NCI-H2081 (cell line): ENCODE measurements at regions not wholly inside any gene's neighbourhood (a gene's known extent, or its start where the extent isn't known, plus 50 kb on each side); places are given as distances from the start of the nearest gene placed in this dataset.
A peak's percentile ranks its signal among the peaks of the same experiment; 100 is the strongest.

Source experiments
- DNase-seq, 2 experiments: peaks; one replicate each; lab custom pipeline; 2025; lab: John Stamatoyannopoulos, UW

DNA sequence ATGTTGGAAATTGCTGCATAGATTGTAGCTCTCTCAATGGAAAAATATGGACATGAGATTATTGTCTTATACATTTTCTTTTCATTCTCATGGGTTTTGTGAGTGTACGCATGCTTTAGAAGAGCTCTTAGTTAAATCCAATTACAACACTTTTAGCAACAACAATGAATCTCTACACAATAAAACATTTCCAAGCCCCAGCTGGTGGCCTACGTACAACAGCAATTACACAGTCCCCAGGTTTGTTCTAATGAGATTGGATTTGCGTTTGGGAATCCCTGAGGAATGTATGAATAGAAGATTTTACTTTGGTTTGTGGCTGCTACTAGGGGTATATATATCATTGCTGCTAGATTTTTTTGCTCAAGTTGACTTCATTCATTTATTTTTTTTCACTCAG is 98.6 kb downstream of the FHDC1 start:
- no peak for DNase-seq

DNA sequence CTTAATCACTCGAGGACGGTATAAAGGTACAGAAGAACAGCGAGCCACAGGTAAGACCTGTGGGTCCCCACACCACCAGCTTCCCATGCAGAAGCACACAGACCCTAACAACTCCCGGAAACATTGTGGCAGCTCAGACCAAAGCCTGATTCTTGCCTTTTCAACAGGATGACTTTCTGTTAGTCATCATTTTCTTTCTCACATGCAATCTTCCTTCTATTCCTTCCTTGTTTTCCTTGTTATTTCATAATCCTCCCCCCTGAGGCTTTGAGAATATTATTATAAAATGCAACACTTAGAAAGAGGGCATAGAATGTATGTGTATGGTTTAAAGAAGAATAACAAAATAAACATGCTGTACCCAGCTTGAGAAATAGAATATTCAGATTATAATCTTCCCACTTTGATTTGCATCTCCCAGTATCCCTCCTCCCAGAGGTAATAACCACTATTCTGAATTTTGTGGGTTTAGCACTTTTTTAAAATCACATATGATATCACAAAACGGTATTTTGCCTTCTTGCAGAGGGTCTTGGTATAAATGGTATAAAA is 100.9 kb downstream of the FHDC1 start:
- no peak for DNase-seq

DNA sequence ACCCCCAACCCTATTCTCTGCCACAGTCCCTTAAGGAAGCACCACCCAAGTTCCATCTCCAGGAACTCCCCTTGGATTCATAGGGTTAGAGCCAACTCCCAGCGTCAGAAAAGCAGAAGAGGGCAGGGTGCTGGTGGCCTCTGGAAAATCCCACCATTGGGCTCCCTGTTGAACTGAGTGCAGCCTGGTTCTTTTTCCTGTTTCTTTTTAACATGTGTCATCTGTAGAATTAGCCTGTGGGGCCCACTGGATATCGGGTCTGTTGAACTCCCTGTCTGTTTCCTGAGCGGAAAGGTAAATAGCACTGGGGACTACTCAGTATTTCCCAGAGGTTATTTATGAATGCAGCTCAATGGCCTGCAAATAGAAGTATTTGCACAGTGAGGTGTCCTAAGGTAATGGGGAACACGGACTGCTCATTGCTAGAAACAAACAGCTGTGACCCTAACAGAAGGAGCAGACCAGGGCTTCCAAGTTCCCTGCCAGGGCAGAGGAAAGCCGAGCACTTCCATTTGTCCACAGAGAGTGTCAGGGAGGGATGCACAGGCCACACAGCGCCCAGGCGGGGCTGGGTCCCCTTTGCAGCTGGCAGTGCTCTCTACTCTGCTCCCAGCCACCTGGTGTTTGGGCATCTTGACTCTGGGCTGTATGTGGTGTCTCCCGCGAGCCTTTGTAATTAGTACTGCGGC is 102.6 kb downstream of the FHDC1 start:
- DNase-seq, result peak; percentile 33 to 84

DNA sequence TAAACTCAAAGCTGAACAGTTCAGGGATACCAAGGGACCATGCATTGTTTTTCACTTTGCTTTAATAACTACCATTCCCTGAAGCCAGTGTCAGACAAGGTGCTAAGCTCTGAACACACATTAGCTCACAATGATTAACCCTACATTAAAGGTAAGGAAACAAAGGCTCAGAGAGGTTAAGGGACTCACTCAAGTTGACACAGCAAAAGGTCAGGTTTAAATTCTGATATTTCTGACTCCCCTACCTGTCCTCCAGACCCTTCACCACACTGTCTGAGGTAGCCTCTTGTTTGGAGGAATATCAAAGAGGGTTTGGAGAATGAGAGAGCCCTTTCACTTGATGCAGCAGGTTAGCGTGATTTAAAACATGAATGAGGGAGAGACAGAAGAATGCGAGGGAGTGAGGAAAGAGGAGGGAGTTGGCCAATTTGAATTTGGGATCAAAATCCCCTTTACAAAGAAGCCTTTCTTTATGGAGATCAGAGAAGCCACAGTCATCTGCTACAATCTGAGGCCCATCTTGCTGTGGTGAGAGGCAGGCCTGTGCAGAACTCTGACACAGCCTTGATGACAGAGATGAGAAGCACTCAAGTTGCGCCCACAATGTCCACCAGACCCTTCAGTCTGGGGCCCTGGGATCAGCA is 103.5 kb downstream of the FHDC1 start:
- DNase-seq, result no peak

- no peak for DNase-seq
These were observed 104.6 kb downstream of the FHDC1 start for GRCh38 chr4:153040677-153041076.

- no peak for DNase-seq
These were observed 107.9 kb downstream of the FHDC1 start for GRCh38 chr4:153044036-153044435.

DNA sequence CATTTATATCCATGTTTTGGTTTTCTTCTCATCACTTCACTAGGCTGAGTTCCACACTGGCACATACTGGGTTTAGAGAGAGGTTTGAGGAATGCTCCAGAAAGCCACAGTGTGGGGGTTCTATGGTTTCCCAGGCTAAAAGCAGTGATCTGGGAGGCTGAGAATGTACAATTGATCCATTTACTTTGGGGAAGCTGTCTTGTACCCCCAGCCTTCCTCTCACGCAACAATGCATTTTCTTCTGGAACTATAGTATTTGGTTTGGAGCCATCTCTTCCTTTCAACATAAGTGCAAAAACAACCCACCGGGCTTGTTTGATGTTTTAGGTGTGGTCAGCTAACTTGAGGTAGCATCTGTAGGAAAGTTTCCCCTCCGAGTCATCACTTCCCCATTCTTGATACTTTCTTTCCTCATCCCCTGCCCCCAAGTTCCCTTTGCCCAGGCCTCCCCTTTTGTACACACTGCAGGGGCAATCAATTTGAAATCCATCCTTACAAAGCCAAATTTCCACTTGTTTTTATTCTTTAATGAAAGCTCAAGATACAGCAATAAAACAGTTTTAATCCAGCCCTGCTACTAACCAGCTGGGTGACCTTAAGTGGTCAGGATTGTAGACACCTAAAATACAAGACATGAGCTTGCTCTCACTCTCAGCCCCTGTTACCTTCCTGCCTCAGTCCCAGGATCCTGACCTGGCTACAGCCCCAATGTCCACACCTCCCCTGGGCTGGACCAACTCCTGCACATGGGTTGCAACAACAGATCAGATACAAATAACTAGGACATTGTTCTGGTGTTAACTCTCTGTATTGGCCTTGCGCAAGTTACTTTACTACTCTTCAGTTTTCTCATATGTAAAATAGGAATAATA is 109.2 kb downstream of the FHDC1 start:
- no peak for DNase-seq

DNA sequence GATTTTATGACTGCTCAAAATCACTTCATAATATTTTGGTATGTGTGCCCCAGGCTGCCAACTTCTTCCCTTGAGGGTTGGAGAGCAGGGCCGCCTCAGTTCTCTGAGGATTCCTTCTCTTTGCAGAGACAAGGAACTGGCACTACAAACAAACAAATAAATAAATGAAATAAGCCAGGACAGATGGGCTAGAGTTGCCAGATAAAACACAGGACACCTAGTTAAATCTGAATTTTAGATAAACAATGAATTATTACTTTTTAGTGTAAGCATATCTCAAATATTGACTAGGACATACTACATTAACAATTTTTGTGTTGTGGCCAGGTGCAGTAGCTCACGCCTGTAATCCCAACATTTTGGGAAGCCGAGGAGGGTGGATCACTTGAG is 122.5 kb downstream of the FHDC1 start:
- no peak for DNase-seq

DNA sequence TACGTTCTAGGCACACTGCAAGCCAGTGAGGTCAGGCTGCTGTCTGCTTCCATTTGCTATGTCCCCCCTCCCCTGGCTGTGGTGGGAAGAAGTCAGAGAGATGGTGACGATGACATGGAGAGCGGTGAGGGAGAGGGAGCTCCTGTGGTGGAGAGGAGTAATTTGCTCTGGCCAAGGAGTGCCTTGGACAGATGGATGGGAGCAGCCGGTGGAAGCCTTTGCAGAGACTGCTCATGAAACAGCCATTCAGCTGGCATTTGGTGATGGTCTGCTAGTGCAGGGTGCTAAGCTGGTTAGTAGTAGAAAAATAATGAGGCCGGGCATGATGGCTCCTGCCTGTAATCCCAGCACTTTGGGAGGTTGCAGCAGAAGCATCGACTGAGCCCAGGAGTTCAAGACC is 124.1 kb downstream of the FHDC1 start:
- DNase-seq, result no peak

DNA sequence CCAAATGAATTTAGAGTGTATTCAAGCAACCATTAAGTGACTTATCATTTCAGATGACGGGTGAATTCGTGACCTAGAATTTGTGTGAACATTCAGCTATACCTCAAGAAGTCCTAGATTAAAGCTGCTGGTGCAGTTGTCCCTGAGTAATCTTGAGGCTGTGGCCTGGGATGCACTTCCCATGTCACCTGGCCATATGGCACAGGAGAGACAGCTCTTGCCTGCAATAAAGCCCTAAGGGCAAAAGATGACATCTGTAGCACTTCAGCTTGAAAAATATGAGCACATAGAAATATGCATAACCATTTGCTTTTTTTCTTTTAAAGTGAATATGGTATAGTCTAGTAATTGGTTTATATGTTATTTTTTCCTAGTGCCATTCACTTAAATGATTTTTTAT is 125.8 kb downstream of the FHDC1 start:
- no peak for DNase-seq

DNA sequence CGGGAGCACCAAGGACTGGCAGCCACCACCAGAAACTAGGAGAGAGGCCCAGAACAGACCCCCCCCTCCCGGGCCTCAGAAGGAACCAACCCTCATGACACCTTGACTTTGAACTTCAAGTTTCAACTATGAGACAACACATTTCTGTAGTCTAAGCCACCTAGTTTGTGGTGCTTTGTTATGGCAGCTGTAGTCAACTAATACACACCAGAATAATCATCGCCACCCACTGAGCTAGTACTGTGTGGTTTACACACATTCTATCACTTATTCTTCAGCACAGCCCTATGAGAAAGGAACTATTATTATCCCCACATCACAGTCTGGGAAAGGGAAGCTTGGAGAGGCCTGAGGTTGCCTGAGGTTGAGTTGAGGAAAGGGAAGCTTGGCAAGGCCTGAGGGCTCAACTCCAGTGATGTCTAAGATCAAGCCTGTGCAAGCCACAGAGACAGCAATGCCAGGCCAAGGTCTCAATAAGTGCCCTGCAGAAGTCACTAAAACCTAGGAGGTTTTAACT is 126.6 kb downstream of the FHDC1 start:
- no peak for DNase-seq

DNA sequence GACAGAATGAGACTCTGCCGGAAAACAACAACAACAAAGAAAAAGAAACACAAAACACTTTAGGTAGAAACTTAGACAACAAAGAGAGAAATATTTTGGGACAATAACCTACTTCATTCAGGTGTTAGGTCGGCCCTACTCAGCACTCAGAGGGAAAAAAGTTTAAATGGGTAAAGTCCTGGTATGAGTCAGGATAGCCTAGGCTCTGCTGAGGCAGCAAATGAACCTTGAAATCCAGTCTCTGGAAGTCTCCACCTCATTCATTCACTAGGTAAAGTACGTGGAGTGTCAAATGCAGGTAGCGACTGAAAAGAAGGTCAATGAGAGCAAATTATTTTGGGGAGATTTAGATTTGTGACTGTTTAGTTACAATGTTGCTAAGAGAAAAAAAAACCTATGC is 127.4 kb downstream of the FHDC1 start:
- no peak for DNase-seq

- DNase-seq, result no peak
These were observed 128.4 kb downstream of the FHDC1 start for GRCh38 chr4:153064571-153064970.

DNA sequence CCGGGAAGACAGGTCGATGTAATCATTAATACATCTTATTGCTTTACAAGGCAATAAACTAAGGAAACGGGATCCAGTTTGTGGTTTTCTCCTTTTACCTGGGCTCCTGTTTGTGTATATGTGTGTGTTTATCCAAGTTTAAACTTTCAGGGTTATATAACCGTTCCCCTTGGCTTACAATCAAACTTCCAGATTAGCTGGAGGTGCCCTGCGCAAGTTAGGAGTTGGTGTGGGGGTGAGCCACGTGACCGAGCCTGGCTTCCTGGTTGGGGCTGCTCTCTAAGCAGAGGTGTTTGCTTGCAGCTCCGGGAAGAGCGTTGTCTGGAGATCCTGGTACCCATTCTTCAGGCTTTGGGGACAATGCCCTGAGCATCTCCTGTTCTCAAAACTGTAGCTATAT is 129.2 kb downstream of the FHDC1 start:
- no peak for DNase-seq

DNA sequence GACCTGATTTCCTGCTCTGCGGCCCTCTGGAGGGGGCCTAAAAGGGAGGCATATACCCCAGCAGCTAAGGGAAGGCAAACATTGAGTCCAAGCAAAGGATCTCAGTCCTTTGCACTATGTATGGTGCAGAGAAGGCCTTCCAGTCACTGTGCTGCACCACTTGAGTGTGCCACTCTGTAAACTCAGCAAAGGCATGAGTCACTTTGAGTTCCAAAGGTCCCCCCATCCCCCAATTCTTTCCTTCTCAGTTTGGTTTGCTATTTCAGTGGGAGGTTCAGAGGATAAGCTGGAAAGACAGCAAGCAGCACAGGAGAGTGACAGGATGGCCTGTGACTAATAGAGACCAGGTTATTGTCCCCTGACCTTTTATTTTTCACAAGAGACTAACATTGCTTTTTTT is 131.3 kb downstream of the FHDC1 start:
- no peak for DNase-seq

DNA sequence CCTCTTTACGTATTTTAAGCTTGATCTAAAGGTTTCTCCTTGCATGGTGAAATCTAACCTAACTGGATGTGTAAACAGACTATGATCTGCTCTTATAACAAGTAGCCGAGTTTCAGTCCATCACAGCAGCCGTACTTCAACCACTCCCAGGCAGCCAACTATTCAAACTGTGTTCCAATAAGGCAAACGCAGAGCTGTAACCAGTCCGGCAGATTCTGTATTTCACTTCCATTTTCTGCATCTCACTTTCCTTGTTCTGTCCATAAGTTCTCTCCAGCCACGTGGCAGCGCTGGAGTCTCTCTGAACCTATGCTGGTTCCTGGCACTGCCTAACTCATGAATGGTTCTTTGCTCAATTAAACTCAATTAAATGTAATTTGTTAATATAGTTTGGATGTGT is 132.6 kb downstream of the FHDC1 start:
- no peak for DNase-seq

DNA sequence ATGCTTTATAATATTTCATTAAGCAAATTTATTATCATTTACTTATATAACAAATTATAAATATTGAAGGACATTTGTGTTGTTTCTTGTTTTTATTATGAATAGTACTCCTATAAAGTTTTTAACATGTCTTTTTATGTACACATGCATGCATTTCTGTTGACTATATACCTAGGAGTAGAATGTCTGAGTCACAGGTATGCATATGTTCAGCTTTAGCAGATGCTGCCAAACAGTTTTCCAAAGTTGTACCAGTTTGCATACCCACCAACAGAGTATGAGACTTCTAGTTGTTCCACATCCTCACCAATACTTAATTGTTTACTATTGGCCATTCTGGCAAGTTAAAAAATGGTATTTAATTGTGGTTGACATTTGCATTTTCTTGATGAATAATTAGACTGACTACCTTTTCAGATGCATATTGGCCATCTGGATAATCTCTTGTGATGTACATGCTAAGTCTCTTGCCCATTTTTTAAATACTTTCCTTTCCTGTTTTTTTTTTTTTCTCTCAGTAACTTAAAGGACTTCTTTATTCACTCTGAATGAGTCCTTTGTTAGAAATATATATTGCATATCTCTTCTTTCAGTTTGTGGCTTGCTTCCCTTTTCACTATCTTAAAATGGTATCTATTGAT is 132.2 kb upstream of the TRIM2 start:
- DNase-seq, result no peak

- no peak for DNase-seq
These were observed 131.6 kb upstream of the TRIM2 start for GRCh38 chr4:153072661-153073060.

DNA sequence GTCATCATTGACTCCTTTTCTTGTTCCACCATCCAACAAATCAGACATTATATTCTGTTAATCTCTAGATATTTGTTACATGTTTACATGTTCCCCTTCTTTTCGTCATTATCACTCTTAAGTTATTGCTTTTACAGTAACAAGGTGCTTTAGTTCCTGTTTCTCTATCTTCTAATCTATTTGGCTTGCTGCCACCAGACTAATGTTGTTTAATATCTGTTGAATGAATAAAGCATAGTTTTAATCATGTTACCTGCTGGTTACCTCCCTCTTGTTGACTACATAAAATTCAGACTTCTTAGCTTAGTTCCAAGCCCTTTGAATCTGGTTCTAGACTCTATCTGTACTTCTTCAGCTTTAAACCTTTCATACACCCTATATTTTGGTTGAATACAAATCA is 129.8 kb upstream of the TRIM2 start:
- no peak for DNase-seq

GRCh38 chr4:153074936-153075630 is 129.2 kb upstream of the TRIM2 start:
- no peak for DNase-seq

DNA sequence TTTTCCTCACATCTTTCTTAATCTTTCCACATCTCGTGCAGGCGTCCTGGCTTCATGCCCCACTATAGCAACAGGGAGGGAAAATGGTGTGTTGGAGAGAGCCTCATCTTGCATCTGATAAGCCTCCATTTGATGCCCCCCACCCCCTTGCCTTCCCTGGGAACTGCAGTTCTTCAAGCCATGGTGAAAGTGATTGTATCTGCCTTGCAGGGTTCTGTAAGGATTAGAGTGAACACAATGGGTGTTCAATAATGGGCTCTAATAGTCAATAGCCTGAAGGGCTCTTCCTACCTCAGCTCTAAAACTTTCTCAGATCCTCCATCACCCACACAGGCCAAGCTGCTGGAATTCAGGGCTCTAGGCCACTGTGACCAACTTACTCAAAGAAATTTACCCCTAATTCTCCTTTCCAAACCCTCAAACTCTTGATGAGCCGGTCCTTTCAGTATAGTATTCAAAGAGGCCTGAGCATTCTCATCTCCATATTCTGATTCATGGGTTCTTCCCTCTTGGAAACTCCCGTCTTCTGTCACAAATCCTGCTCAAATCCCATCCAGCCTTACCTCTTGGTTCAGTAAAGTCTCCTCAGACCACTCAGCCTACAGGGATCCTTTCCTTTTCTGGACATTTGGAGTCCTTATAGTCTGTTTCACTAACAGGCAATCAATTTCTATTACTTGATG is 128.3 kb upstream of the TRIM2 start:
- DNase-seq, result no peak
